Stomach (tissue), 8 donors: ENCODE measurements at regions not wholly inside any gene's neighbourhood (a gene's known extent, or its start where the extent isn't known, plus 50 kb on each side); places are given as distances from the start of the nearest gene placed in this dataset.

ENCODE experiments used
- DNase-seq, 2 donors: peaks; one replicate each; pipeline versions ENCODE4 v3.0.0 to v3.0.0-alpha.2; 2013 to 2019
- H3K27ac ChIP-seq, 5 donors: fragments of 200-600 bp in 4 of 5; sonication (generic) in 4 of 5; one replicate each; pipeline ENCODE4 v1.5.1; 2013 to 2019; ENCODE audit warnings: mild to moderate bottlenecking in 1 of 5, moderate library complexity in 1 of 5
- H3K27me3 ChIP-seq, 3 donors: fragments of 200-600 bp; sonication (generic); one replicate each; pipeline ENCODE4 v1.5.1; 2017 to 2019; ENCODE audit warnings: mixed run types in 1 of 3
- H3K36me3 ChIP-seq, 4 donors: fragments of 200-600 bp; sonication (generic); 1 replicate in 3 of 4; 2 replicates in 1 of 4; pipeline ENCODE4 v1.5.1; 2016 to 2019
- H3K4me1 ChIP-seq, 4 donors: fragments of 200-600 bp; sonication (generic); one replicate each; pipeline ENCODE4 v1.5.1; 2016 to 2019
- H3K4me3 ChIP-seq, 4 donors: fragments of 200-600 bp; sonication (generic) in 3 of 4; one replicate each; pipeline ENCODE4 v1.5.1; 2016 to 2019; ENCODE audit warnings: mild to moderate bottlenecking in 1 of 4
- H3K9me3 ChIP-seq, 4 donors: fragments of 200-600 bp; sonication (generic); one replicate each; pipeline ENCODE4 v1.5.1; 2016 to 2019
- EP300 ChIP-seq: sonication (generic); formaldehyde crosslinking; IDR thresholded peaks from one replicate; pipeline ENCODE4 v1.6.1; 2017; ENCODE audit warnings: antibody characterized with exemption
- POLR2A ChIP-seq, 4 donors: fragments of 450-650 bp; IDR thresholded peaks; one replicate each; pipeline ENCODE4 v1.6.1; 2016; ENCODE audit warnings: antibody characterized with exemption in 4 of 4, control low read depth in 2 of 4, mild to moderate bottlenecking in 1 of 4, moderate library complexity in 1 of 4
- POLR2AphosphoS5 ChIP-seq, 3 donors: sonication (generic); formaldehyde crosslinking; IDR thresholded peaks; one replicate each; pipeline ENCODE4 v1.6.1; 2016; ENCODE audit warnings: antibody characterized with exemption in 3 of 3
- WGBS, 5 donors: extraction: QIAGEN DNeasy Blood & Tissue Kit in 3 of 5; methylation state at CpG; one replicate each; pipeline versions ENCODE4 v1.1.5 to v1.1.7; 2013 to 2018; 5-methylcytosine and 5-hydroxymethylcytosine counted together
- intact Hi-C: fragments of 100-400 bp; cut with DNase I; formaldehyde crosslinking; loops from one replicate; pipeline ENCODE4 v1.15.1; 2023; ENCODE audit warnings: low total_unique reads
- TF ChIP-seq, protein P1 (sequence below), 7 experiments: fragments of 450-650 bp in 4 of 7; fragments of 200-600 bp in 3 of 7; sonication (generic) in 3 of 7; IDR thresholded peaks; one replicate each; pipeline ENCODE4 v1.5.1; 2016 to 2019; ENCODE audit warnings: antibody characterized with exemption in 7 of 7, control low read depth in 2 of 7, mild to moderate bottlenecking in 1 of 7
- donor health status: healthy with polysubstance abuse.
- donor health status: Bipolar disorder and iron deficiency.
- donor health status: healthy.

GRCh38 chr20:63062188-63063140, 55.7 kb upstream of the BHLHE23 start:
- TF ChIP-seq POLR2A (IDR thresholded peaks at IDR 0.05) (no peak), EP300 (no peak), POLR2AphosphoS5 (IDR thresholded peaks at IDR 0.05) (no peak)
- TF ChIP-seq, protein P1, sequence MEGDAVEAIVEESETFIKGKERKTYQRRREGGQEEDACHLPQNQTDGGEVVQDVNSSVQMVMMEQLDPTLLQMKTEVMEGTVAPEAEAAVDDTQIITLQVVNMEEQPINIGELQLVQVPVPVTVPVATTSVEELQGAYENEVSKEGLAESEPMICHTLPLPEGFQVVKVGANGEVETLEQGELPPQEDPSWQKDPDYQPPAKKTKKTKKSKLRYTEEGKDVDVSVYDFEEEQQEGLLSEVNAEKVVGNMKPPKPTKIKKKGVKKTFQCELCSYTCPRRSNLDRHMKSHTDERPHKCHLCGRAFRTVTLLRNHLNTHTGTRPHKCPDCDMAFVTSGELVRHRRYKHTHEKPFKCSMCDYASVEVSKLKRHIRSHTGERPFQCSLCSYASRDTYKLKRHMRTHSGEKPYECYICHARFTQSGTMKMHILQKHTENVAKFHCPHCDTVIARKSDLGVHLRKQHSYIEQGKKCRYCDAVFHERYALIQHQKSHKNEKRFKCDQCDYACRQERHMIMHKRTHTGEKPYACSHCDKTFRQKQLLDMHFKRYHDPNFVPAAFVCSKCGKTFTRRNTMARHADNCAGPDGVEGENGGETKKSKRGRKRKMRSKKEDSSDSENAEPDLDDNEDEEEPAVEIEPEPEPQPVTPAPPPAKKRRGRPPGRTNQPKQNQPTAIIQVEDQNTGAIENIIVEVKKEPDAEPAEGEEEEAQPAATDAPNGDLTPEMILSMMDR (IDR thresholded peaks at IDR 0.05): no peak
- Histone ChIP-seq H3K27ac (no peak overlapping the region), H3K27me3 (peaks cover 0 to 92% (median 50%) of the 10 kb centered on the region in 3 donors), H3K9me3 (no peaks in the 10 kb centered on the region), H3K36me3 (no peaks in the 10 kb centered on the region), H3K4me3 (no peak overlapping the region), H3K4me1 (no peaks in the 10 kb centered on the region)
- WGBS, 5 donors: 76 to 79% (median 78%) methylated on average over 23 of the region's 23 CpGs
- DNase-seq: no peak
- intact Hi-C loops: loop anchor here (5.0 kb wide), 1 partner anchor 115 kb away; no protein-coding TSS in a partner anchor

- Histone ChIP-seq H3K36me3 (no peaks in the 10 kb centered on the region), H3K4me1 (peaks cover 0 to under 1% (median under 1%) of the 10 kb centered on the region in 4 donors), H3K27ac (no peak overlapping the region), H3K4me3 (no peak overlapping the region), H3K27me3 (peaks cover 0 to 87% (median 49%) of the 10 kb centered on the region in 3 donors), H3K9me3 (no peaks in the 10 kb centered on the region)
- no peak for DNase-seq
- 85 to 95% (median 92%) methylated on average over 13 to 14 of the region's 14 CpGs for WGBS, 5 donors
- TF ChIP-seq POLR2A (IDR thresholded peaks at IDR 0.05): no peak
- TF ChIP-seq EP300: no peak
- TF ChIP-seq, protein P1 (IDR thresholded peaks at IDR 0.05): no peak
- TF ChIP-seq POLR2AphosphoS5 (IDR thresholded peaks at IDR 0.05): no peak
- intact Hi-C loops: loop anchor here (5.0 kb wide), 1 partner anchor 116 kb away; no protein-coding TSS in a partner anchor
Measured at GRCh38 chr20:63061771-63062100, 55.0 kb upstream of the BHLHE23 start.

GRCh38 chr20:63061051-63061770, 54.4 kb upstream of the BHLHE23 start:
- no peak overlapping the region for H3K27ac ChIP-seq
- TF ChIP-seq POLR2AphosphoS5 (IDR thresholded peaks at IDR 0.05): no peak
- no peak for TF ChIP-seq EP300
- no peak for TF ChIP-seq POLR2A (IDR thresholded peaks at IDR 0.05)
- TF ChIP-seq, protein P1 (IDR thresholded peaks at IDR 0.05): no peak
- WGBS, 5 donors: 92 to 97% (median 94%) methylated on average over 29 of the region's 29 CpGs
- no peak for DNase-seq
- no peak overlapping the region for H3K4me3 ChIP-seq
- H3K4me1 ChIP-seq: peaks cover 5 to 6% (median 5%) of the 10 kb centered on the region in 4 donors
- intact Hi-C loops: loop anchor here (5.0 kb wide), 1 partner anchor 116 kb away; no protein-coding TSS in a partner anchor
- no peaks in the 10 kb centered on the region for H3K9me3 ChIP-seq
- peaks cover 0 to 87% (median 54%) of the 10 kb centered on the region in 3 donors for H3K27me3 ChIP-seq
- H3K36me3 ChIP-seq: no peaks in the 10 kb centered on the region
